Stimulated activated CD4-positive, alpha-beta T cell treated with anti-CD3 and anti-CD28 coated beads, Interleukin-2, amount 100 ng/mL, for 48 hours (primary cell): ENCODE measurements at regions not wholly inside any gene's neighbourhood (a gene's known extent, or its start where the extent isn't known, plus 50 kb on each side); places are given as distances from the start of the nearest gene placed in this dataset.

ENCODE experiments used
- DNase-seq, 2 donors: peaks; one replicate each; pipeline ENCODE4 v3.0.0-alpha.2; 2020

DNA sequence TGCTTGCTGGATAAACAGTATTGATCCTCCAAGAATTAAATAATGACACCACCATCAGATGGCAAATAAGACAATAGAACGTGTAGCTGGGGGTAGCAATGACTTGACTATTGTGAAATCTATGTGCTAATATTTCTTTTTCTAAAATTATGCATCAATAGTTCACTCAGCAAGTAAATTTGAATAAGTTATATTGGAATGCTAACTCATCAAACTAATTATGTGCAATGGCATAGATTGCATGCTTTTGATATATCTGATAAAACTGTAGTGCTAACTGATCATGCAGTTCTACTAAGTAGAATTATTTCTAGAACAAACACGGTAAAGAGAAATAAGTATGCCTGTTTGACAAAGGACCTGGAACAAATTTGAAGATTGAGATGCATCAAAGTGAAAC lies 474.4 kb downstream of the NOVA1 start:
- no peak for DNase-seq

DNA sequence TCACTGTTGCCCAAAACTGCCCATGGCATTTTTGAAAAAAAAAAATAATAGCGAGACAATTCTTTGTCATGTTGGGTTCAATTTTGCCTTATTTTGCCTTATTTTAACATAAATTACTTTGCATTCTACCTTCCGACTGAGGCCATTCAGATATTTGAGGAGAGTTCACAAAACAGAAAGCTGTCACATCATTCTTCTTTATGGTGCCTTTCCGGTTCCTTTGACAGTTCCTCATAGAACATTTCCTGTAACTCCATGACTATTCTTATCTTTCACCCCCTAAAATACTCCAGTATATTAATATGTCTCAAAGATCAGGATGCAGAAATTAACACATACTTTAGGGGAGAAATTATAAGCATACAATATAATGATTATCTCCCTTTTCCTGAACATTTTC lies 476.7 kb downstream of the NOVA1 start:
- no peak for DNase-seq

DNA sequence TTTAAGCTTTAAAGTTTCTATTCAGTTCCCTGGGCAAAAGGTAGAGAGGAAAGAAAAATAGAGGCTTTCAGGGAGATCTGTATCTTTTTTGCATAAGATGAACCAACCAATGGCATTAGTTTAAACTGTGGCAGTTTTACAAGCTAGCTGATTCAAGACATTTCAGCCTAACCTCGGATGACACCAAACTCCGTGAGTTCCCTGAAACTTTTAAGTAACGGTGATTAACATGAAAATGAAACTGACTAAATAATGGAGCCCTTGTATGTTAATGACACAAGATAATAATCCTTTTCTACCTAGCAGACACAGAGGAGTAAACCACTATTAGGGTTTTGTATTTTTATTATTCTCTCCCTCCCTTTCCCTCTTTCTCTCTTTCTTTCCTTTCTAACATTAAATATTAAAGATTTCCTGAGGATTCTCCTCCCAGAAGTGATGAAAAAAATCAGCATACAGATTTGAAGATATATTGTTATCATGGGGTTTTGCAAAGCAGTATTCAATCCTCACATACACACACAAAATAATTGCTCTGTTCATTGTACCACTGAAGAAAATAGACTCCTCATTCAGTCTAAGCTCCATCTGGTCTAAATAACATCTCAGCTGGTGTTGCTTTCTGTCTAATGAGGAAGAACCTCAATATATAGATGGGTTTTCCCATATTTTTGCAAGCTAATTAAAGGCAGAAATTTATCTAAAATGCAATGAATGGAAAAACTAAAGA lies 483.8 kb downstream of the NOVA1 start:
- no peak for DNase-seq

DNA sequence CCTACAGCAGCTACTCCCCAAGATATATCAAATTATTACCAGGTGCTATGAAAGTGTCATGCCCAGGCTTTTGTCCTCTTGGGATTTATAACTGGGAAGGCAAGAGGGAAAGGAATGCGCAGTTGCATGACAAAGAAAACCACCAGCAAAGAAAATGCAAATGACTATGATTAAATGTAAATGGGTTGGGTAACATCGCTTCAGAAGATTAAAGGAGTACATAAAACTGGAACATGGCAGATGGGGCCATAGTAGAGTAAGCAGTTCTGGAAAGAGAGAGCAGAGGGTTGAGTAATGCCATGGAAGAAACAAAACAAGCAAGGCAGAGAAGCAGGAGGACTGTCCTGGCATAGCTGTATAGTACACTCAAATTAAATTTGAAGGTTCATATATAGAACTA lies 493.1 kb downstream of the NOVA1 start:
- no peak for DNase-seq

DNA sequence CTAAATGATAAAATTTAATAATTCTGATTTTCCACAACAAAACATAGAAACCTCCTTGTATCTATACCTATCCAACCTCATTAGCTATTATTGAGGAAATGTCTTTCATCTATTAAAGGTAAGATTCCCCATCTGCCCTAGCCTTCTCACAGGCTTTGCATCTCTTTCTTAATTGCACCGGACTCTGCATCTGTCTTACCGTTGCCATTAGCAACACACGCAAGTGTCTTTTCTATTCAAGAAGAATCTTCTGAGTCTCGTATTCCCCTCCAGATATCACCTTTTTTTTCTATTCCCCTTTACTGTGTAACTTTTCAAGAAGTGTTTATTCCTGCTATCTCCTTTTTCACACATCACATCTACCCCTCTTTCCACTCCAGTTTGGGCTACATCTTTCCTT lies 500.0 kb downstream of the NOVA1 start:
- DNase-seq, result no peak

DNA sequence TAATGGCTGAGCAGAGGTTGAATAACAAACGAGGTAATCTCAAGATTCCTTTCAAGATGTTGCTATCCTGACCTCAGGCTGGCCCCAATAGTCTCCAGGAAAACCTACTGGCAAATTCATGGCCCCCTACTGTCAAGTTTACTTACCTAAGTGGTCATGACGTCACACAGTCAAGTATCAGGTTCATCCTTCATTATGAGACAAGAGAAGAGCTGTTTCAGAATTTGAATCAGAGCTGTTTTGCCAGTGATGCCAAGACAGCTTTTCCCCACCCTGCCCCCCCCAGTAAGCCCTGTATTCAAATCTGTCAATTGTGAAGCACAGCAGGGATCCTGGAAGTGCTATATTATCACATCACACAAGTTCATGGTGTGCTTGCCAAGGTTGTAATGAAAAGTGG lies 509.6 kb downstream of the NOVA1 start:
- DNase-seq, result no peak

DNA sequence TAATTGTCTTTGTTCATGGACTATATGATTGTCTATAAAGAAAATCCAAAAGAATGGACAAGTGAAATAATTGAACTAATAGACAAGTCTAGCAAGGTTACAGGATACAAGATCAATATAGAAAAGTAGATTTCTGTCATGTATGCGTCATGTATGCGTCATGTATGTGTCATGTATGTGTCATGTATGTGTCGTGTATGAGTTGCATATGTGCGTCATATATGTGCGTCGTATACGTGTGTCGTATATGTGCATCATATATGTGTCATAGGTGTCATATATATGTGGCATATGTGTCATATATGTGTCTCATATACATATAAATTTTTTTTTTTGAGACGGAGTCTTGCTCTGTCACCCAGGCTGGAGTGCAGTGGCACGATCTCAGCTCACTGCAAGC lies 516.8 kb downstream of the NOVA1 start:
- no peak for DNase-seq

DNA sequence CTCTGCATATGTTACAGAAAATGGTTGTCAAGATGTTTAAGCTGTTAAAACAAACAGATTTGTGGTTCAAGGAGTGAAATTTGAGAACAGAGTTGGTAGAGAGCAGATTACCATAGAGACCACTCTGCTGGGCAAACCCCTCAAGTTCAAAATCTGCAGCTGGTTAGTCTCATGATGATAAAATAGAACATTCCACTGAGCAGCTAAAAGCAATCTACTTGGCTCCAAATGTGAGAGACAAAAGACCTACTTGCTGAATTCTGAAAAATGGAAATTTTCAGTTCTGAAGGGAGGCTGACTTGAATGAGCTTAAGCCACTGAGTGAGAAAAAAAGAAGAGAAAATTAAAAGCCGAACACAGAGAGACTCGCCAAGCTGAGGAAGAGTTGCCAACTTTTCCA lies 519.3 kb downstream of the NOVA1 start:
- no peak for DNase-seq

DNA sequence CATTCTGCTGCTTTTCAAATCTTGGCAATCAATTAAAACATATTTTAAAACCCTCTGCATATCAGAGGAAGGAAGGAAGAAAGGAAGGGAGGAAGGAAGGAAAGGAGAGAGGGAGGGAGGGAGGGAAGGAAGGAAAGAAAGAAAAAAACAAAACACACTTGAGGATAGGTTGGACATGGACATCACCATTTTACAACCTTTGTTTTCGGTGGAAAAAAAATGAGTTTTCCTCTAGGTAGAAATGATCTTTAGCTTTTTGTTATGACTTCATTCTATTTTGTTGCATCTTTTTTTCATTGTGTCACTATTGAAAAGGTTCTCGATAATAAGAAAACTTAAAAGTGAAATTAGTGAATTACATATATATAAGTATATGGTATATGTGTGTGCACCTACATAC lies 522.9 kb downstream of the NOVA1 start:
- DNase-seq, result no peak

DNA sequence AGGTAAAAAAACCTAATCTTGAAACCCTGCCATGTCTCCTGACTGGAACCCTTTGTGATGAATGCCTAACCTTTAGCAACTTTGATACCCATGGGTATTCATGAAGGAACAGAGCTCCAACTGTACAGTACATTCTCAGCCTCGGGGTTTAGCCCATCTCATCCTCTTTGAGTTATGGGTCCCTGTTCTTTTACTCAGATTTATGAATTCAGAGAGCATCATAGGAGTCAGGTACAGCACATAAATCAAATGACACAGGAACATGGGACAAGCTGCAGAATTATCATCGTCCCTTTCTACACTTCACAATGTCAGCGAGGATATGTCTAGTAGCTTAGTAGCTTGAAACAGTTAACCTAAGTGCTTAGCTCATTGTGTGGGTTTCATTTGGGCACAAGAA lies 527.4 kb downstream of the NOVA1 start:
- no peak for DNase-seq

DNA sequence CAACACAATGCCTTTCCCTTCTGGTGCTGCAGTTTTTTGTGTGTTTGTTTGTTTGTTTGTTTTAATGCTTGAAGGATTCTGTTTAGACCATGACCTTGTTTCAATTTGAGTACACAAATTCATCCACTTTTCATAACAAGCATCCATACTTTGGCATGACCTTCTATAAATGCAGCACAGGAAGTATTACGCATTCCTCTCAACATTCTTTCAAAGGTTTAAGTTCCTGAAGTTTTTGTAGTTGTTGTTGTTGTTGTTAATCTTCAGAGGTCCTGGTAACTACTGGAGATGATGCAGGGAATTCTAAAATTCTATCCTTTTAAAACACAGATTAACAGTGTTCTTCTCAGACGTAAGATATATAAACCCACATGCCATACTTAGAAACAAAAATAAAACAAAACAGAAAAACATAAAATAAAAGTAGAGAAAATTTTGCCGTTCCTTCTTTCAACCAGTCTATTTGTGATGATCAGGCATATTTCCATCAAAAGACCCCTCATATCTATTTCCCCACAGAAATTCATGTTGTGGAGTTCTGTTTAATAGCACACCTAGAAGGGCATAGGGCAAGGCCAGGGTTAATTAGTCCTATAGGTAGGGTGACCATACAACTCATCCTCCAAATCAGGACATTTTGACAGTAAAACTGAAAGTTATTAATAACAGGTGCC lies 529.9 kb downstream of the NOVA1 start:
- no peak for DNase-seq

DNA sequence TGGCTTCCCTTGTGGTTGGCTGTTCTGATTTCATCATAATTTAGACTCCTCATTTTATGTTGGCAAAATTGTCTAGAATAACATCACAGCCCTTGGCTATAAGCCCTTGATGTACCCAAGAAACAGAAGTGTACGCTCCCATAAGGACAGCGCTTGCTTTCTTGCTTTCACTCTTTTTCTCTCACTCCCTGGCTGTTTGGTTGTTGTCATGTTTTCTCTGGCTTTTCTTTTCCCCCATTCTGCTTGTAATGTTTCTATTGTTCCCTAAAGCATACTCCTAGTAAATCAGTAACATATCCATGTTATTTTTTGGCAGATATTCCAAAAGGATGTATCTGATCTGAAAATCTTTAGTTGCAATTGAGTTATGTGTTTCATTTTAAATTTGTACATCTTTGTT lies 530.5 kb downstream of the NOVA1 start:
- no peak for DNase-seq

DNA sequence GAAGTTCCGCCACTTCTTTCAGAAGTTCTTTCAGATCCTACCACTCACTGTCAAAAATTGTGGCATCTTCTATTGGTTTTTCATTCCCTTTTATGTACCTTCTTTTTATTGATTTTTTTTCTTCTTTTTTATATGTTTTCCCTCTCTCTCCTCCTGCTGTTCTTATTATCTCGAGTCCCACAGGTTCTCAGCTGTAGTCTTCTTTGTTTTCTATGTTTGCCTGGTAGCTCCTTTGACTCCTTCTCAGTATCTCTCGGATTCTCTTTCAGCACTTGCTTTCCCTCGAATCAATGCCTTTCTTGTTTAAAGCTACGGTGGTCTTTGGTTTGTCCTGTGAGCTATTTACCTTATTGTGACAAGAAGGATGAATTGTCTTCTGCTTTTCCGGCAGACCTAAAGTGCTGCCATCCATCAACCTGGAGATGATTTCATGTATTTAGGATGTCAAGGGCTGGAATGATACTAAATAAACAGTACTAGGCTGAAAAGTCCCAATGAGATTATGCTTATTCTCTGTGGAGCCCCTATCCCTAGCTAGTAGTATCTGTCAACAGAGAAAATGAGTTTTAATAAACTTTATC lies 541.7 kb downstream of the NOVA1 start:
- no peak for DNase-seq

DNA sequence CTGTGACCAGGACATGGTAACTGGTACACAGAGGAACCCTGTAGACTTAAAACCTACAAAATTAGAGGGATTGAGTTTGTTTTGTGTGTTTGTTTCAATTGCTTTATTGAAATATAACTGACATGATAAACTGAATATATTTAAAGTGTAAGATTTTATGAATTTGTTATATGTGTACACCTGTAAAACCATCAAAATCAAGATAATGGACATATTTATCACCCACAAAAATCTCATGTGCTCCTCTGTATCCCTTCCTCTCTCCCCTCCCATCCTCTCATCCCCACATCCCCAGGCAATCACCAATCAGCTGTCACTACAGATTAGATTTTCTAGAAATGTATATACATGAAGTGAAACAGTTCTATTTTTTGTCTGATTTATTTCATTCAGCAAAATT lies 565.5 kb downstream of the NOVA1 start:
- DNase-seq, result no peak

DNA sequence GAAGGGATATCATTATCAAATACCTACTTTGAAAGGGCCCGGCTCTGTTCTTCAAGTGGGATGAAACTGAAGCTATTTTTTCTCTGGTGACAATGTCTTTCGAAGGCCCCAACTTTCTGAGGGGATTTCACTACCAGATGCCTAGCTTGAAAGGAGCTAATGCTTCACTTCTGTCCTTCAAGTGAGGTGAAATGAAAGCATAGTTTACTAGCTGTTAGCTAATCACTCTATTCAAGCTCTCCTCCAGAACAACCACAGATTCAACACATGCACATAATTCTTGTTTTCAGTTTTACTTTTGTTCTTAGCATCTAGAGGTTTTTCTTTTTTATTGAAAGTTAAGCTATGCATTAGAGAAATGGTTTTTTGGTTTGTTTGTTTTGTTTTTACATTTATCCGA lies 571.4 kb downstream of the NOVA1 start:
- no peak for DNase-seq

DNA sequence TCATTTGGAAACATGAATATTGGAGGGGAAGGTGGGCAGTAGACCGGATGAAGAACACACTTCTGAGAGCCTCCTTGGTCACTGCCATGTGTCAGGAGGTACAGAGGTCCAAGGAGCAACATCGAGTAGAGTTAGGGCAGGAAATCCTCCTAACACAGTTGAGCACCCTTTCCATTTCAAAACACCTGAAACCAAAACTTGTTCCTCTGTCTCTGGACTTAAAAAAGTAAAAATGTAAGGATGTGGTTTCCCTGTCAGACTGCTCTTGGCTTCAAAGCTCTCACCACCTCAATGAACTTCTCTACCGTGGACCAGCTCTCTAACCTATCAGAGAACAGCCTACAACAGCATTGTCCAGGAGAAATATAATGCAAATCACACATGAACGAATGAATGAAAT lies 573.9 kb downstream of the NOVA1 start:
- no peak for DNase-seq

DNA sequence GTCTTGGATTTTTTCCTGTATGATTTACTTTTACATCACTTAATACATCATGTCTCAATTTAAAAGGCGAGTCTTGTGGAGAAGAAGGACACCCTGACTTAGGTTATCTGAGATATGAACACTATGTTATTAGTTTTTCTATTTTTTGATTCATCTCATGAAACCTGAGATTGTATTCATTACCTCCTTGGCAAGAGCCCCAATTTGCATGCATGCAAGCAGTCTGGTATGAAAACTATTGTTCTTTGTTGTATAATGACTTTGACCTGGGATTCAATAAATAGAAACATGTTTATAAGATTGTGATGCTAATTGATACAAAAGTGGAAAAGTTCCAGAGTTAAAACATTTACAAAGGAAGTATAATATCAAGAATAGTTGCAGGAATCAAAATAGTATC lies 576.1 kb downstream of the NOVA1 start:
- DNase-seq, result no peak

DNA sequence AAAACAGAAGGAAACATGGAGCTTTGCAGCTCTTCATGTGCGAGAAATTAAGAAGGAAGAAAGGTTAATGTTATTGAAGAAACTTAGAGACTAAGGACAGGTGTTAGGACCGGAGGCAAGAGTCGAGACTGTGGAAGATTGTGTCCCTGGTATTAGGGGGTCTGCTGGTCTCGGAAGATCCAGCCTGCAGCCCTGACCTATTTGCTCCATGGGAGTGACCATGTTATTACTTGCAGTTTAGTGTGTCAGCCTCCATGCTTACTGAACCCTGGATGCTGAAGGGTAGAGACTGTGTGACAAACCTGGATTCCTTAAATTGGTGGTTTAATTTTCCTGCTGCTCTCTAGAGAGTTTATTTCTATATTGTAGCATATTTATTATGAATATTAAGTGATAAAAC lies 580.6 kb downstream of the NOVA1 start:
- no peak for DNase-seq

DNA sequence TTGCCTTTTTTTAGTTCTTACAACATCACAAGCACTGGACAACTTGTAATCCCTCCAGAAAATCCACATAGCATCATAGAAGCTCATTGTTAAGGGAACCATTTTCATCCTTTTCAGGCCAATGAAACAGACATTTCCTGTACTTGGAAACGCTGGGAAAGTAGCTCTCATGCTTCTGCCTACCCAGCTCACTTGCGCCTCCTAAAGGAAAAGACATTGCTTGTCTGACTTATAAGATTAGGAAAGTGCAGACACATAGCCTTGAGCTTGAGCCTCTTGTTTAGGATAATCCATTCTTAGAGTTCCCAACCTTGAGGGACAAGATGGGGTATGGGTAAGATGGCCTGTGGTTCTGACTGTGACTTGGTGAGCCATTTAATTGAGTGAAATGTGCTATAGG lies 589.5 kb downstream of the NOVA1 start:
- no peak for DNase-seq

DNA sequence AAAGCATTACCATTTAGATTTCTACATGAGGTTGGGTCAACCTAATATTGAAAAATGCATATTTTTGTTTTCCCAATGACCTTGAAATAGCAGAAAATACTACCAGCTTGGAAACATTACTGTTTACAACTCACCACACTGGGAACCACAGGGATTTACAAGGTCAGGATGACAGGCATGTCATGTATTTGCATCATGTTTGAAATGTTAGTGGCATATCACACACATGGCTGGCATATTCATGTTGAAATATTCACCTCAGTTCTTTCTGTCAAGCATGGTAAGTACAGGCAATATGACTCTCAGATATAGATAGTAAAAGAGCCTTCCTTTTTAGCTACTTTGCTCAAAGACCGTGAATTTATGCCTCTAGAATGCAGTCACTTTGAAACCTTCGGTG lies 593.5 kb downstream of the NOVA1 start:
- no peak for DNase-seq

DNA sequence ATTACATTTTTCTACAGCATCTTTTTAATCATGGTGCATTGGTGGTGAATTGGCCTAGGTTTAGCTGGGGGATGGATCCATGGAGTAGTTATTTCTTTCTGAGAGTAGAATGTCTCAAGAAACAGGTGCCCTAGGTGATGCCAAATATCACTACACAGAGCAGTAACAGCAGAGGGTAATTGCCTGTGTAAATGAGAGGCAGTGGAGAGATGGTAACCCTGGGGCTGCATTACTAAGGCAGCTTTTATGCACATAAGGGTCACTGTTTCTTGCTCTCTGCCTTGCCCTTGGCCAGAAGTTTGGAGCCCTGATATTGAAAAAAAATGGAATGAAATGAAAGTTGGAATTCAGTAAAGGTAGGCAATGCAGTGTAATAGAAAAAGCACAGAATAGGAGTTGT lies 604.0 kb downstream of the NOVA1 start:
- DNase-seq, result no peak

DNA sequence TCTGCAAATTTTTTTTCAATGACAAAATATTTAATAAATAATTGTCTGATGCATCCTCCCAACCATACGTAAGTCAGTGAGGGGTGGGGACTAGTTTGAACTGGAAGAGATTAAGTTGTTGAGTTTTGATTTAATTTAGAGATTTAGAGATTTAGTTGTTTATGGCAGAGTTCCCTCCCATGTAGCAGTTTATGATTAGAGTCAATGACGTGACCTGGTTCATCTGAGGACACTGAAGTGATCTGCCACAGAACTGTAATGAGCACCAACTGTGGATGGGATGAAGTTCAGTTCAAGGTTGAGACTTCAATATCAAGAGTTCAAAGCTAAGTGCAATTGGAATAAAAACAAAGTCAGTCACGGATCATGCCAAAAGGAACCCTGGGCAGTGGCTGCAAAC lies 609.3 kb downstream of the NOVA1 start:
- no peak for DNase-seq

DNA sequence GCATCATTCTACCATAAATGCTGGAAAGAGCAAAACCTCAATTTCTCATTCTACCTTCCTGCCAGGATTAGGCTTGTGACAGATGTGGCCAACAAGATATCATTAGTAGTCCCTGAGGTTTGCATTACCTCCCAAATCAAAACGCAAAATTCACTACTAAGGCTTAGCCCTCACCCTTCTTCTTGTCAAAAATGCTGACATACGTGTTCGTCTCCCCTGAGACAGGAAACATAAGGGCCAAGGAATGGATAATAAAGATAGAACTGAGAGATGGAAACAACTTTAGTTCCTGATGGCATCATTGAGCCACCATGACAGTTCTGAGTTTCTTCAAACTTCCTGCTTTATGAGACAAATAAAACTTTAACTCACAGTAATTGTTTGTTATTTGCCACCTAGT lies 642.1 kb downstream of the NOVA1 start:
- no peak for DNase-seq

DNA sequence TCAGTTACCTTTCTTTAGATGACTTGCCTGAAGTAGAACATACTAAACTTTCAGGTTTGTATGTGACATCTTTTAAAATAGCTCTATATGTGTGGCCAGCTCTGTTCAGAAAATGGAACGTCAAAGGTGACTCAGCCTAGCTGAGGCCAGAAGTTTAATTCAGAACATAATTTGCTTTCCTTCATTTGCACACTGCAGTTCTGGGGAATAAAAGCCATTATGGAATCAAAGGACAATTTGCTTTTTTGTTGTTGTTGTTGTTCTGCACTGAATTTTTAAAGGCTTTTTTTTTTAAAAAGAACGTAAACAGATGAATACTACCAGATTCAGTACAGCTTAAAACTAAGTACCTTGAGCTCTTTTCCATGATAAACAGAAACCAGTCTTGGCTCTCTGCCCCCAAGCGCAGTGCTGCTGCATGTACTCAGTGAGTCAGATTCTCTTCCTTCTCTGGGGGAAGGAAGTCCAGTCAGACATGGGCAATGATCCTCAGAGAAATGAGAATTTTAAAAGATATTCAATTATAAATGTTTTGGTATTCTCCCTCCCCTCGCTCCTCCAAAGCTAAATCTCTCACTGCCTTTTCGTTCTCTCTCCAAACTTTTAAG lies 644.2 kb downstream of the NOVA1 start:
- no peak for DNase-seq
